ENCODE measurements at regions not wholly inside any gene's neighbourhood (a gene's known extent, or its start where the extent isn't known, plus 50 kb on each side); places are given as distances from the start of the nearest gene placed in this dataset.

GRCh38 chr12:127360580-127360979 is 906.4 kb upstream of the TMEM132C start:
- TF ChIP-seq, protein P1, sequence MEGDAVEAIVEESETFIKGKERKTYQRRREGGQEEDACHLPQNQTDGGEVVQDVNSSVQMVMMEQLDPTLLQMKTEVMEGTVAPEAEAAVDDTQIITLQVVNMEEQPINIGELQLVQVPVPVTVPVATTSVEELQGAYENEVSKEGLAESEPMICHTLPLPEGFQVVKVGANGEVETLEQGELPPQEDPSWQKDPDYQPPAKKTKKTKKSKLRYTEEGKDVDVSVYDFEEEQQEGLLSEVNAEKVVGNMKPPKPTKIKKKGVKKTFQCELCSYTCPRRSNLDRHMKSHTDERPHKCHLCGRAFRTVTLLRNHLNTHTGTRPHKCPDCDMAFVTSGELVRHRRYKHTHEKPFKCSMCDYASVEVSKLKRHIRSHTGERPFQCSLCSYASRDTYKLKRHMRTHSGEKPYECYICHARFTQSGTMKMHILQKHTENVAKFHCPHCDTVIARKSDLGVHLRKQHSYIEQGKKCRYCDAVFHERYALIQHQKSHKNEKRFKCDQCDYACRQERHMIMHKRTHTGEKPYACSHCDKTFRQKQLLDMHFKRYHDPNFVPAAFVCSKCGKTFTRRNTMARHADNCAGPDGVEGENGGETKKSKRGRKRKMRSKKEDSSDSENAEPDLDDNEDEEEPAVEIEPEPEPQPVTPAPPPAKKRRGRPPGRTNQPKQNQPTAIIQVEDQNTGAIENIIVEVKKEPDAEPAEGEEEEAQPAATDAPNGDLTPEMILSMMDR (IDR thresholded peaks at IDR 0.05) = no peak
- TF ChIP-seq POLR2A (IDR thresholded peaks at IDR 0.05) = no peak

Measured in heart left ventricle (tissue), 13 donors.